ENCODE measurements at regions not wholly inside any gene's neighbourhood (a gene's known extent, or its start where the extent isn't known, plus 50 kb on each side); places are given as distances from the start of the nearest gene placed in this dataset.

GRCh38 chr15:67922971-67923945 is 83.4 kb upstream of the RNU6-1 start:
- no peaks in the 10 kb centered on the region for H3K79me2 ChIP-seq (ENCODE audit: insufficient read depth, low read length)
- H3K9me3 ChIP-seq (ENCODE audit: control insufficient read depth in 1 of 2, insufficient read depth in 1 of 2, low read depth in 1 of 2, low read length in 2 of 2): no peaks in the 10 kb centered on the region
- H3K4me3 ChIP-seq (replicated peaks in 1 of 2; ENCODE audit: low read depth in 1 of 2, low read length in 2 of 2): no peak overlapping the region
- H3K27me3 ChIP-seq (ENCODE audit: insufficient read depth, low read length): no peaks in the 10 kb centered on the region
- no TSS peak for BruUV-seq (replicated peaks)
- no peak overlapping the region for H3K4me2 ChIP-seq (ENCODE audit: low read length)
- no peak for DNase-seq (ENCODE audit: low read depth, low spot score)
- no peak for TF ChIP-seq REST (IDR thresholded peaks at IDR 0.05; ENCODE audit: low read depth)
- TF ChIP-seq FOSL1 (IDR thresholded peaks at IDR 0.05; ENCODE audit: low read depth): no peak
- no peak for TF ChIP-seq SRF (IDR thresholded peaks at IDR 0.05; ENCODE audit: low read depth)
- TF ChIP-seq CTCF (IDR thresholded peaks at IDR 0.05 in 2 of 3, conservative IDR thresholded peaks at IDR 0.05 in 1 of 3; ENCODE audit: borderline replicate concordance in 1 of 3, insufficient read depth in 1 of 3, low read depth in 2 of 3, low read length in 2 of 3): no peak
- TF ChIP-seq POLR2AphosphoS5 (IDR thresholded peaks at IDR 0.05; ENCODE audit: low read depth, low read length): no peak
- no peak for TF ChIP-seq ZBTB33 (IDR thresholded peaks at IDR 0.05; ENCODE audit: extremely low read depth, insufficient replicate concordance, low read length)
- TF ChIP-seq MAX (IDR thresholded peaks at IDR 0.05): no peak
- no peak for TF ChIP-seq POLR2A (IDR thresholded peaks at IDR 0.05; ENCODE audit: borderline replicate concordance, extremely low read depth, insufficient read depth, insufficient read length)
- no peak for TF ChIP-seq TCF7L2 (IDR thresholded peaks at IDR 0.05; ENCODE audit: borderline replicate concordance, extremely low read depth, insufficient read depth, insufficient read length)
- no peak for TF ChIP-seq ZFX (IDR thresholded peaks at IDR 0.05)
- TF ChIP-seq RAD21 (IDR thresholded peaks at IDR 0.05; ENCODE audit: low read depth): no peak
- no peak for TF ChIP-seq SP1 (IDR thresholded peaks at IDR 0.05; ENCODE audit: low read depth)
- TF ChIP-seq ATF3 (IDR thresholded peaks at IDR 0.05): no peak
- TF ChIP-seq EZH2phosphoT487 (IDR thresholded peaks at IDR 0.05; ENCODE audit: borderline replicate concordance): no peak
- no peak for TF ChIP-seq YY1 (IDR thresholded peaks at IDR 0.05; ENCODE audit: extremely low read depth, insufficient replicate concordance, low read depth, low read length)
- TF ChIP-seq CEBPB (IDR thresholded peaks at IDR 0.05; ENCODE audit: low read depth): no peak
- TF ChIP-seq EZH2 (IDR thresholded peaks at IDR 0.05): no peak
- no peak for TF ChIP-seq ELF1 (IDR thresholded peaks at IDR 0.05; ENCODE audit: borderline replicate concordance, low read depth)
- ChIA-PET RAD21 (ENCODE audit: low non-redundant PET in 1 of 2, low total read pairs in 2 of 2, uncharacterized antibody in 2 of 2, unreplicated experiment in 2 of 2) (no interaction called here), CTCF (no interaction called here), POLR2A (no interaction called here)
- H3K4me1 ChIP-seq (ENCODE audit: control insufficient read depth in 1 of 2, insufficient read depth in 2 of 2, low read length in 2 of 2): no peaks in the 10 kb centered on the region
- H3K36me3 ChIP-seq (ENCODE audit: control insufficient read depth in 1 of 2, insufficient read depth in 2 of 2, low read length in 2 of 2): no peaks in the 10 kb centered on the region
- H4K20me1 ChIP-seq (ENCODE audit: insufficient read depth): no peaks in the 10 kb centered on the region
- intact Hi-C loops (cut with micrococcal nuclease): no loop called here
- H3K9me2 ChIP-seq (ENCODE audit: insufficient read depth): no peaks in the 10 kb centered on the region
- ATAC-seq: no peak
- no peak overlapping the region for H3K9ac ChIP-seq (ENCODE audit: low read length)
- H2AFZ ChIP-seq (ENCODE audit: low read depth, low read length, poor library complexity, severe bottlenecking): no peak overlapping the region
- no peak overlapping the region for H3K27ac ChIP-seq (ENCODE audit: low read depth, low read length)

Measured in HCT116 (cell line).